ENCODE measurements at regions not wholly inside any gene's neighbourhood (a gene's known extent, or its start where the extent isn't known, plus 50 kb on each side); places are given as distances from the start of the nearest gene placed in this dataset.

DNA sequence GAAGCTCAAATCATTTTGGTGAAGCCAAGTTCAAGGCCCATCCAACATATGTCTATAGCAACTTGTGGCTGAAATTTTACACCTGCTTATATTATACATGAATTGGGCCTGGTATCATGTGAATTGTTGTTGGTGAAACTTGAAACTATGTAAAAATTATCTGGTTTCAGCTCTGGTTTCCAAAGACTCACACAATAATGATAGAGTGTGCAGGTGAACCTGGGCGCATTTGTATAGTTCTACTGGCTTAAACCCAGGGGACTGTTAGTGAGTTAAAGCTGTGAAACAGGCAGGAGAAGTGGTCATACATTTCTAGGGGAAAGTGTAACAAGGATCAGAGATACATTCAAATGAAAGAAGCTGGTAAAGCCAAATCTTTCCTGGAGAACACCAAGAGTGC lies 627.3 kb downstream of the METTL15 start:
- H3K9me3 ChIP-seq, result no peaks in the 10 kb centered on the region
- H3K4me3 ChIP-seq, result no peak overlapping the region
- H3K27ac ChIP-seq, result no peak overlapping the region
- ATAC-seq, result no peak
- H3K27me3 ChIP-seq, result peaks cover 0 to 3% (median 0%) of the 10 kb centered on the region in 7 donors
- TF ChIP-seq, protein P1, sequence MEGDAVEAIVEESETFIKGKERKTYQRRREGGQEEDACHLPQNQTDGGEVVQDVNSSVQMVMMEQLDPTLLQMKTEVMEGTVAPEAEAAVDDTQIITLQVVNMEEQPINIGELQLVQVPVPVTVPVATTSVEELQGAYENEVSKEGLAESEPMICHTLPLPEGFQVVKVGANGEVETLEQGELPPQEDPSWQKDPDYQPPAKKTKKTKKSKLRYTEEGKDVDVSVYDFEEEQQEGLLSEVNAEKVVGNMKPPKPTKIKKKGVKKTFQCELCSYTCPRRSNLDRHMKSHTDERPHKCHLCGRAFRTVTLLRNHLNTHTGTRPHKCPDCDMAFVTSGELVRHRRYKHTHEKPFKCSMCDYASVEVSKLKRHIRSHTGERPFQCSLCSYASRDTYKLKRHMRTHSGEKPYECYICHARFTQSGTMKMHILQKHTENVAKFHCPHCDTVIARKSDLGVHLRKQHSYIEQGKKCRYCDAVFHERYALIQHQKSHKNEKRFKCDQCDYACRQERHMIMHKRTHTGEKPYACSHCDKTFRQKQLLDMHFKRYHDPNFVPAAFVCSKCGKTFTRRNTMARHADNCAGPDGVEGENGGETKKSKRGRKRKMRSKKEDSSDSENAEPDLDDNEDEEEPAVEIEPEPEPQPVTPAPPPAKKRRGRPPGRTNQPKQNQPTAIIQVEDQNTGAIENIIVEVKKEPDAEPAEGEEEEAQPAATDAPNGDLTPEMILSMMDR (IDR thresholded peaks at IDR 0.05), result no peak
- no peaks in the 10 kb centered on the region for H3K36me3 ChIP-seq
- H3K4me1 ChIP-seq, result no peaks in the 10 kb centered on the region
- DNase-seq, result no peak
- intact Hi-C loops (cut with DNase I), result no loop called here
- WGBS, 2 donors, result 77 to 81% methylated on average over 1 of the region's 1 CpG

DNA sequence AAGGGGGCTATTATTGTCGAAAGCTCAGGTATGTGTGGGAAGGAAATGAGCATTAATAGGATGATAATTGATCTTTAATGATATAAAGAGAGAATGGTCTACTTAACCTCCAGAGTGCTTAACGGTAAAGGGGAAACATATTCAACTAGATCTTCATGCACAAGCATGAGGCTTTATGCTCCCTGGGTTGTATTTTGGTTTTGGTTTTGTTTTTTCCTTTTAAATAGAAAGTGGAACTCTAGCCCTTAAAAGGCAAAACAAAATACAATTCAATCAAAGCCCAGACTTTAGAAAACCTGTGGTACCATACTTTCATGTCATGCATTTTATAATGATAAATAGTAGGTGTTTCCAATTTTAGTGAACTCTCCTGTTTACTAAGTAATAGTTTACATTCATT lies 622.7 kb downstream of the METTL15 start:
- 81 to 85% methylated on average over 2 of the region's 2 CpGs for WGBS, 2 donors
- no peak overlapping the region for H3K4me3 ChIP-seq
- ATAC-seq, result no peak
- TF ChIP-seq, protein P1 (IDR thresholded peaks at IDR 0.05), result no peak
- H3K4me1 ChIP-seq, result no peaks in the 10 kb centered on the region
- H3K27ac ChIP-seq, result no peak overlapping the region
- no peak for DNase-seq
- intact Hi-C loops (cut with DNase I), result no loop called here
- H3K9me3 ChIP-seq, result no peaks in the 10 kb centered on the region
- H3K27me3 ChIP-seq, result peaks cover 0 to 3% (median 0%) of the 10 kb centered on the region in 7 donors
- H3K36me3 ChIP-seq, result no peaks in the 10 kb centered on the region

DNA sequence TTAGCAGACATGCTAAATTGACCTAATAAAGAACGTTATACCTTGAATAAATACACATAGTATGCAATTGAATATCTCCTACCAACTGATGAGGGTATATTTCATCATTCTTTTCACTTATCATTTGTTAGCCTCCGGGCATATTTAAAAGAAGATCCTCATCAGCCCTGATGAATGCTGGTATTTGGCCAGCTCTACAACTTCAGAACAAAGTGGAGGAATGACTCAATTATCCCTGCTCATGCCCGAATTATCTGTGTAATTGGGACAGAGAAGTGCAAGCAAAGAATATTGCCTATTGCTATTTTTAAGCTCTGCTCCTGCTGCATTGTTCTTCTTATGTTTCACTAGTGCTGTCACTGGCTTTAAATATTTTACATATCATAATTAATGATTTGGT lies 622.1 kb downstream of the METTL15 start:
- no peak for ATAC-seq
- Histone ChIP-seq H3K4me1 (no peaks in the 10 kb centered on the region), H3K36me3 (no peaks in the 10 kb centered on the region), H3K4me3 (no peak overlapping the region), H3K9me3 (no peaks in the 10 kb centered on the region), H3K27ac (no peak overlapping the region), H3K27me3 (peaks cover 0 to 3% (median 0%) of the 10 kb centered on the region in 7 donors)
- TF ChIP-seq, protein P1 (IDR thresholded peaks at IDR 0.05), result no peak
- 58 to 74% methylated on average over 3 of the region's 3 CpGs for WGBS, 2 donors
- intact Hi-C loops (cut with DNase I), result no loop called here
- DNase-seq, result no peak

DNA sequence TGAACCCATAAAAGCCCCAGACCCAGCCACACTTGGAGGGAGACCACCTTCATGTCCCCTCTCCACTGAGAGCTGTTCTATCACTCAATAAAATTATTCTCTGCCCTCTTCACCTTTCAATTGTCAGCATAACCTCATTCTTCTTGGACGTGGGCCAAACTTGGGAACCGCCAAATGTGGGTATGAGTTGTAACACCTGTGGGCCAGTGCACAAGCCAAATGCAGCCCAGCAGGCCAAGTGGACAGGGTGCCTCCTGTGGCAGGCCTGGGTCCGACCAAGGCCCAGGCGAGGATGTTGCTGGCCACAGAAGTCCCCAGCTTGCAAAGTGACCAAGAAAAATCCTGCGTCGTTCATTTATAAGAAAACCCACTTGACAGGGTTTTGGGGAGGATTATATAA lies 621.2 kb downstream of the METTL15 start:
- WGBS, 2 donors, result 88% methylated on average over 6 of the region's 6 CpGs
- Histone ChIP-seq H3K36me3 (no peaks in the 10 kb centered on the region), H3K27me3 (peaks cover 0 to 3% (median 0%) of the 10 kb centered on the region in 7 donors), H3K9me3 (no peaks in the 10 kb centered on the region), H3K4me1 (no peaks in the 10 kb centered on the region), H3K27ac (no peak overlapping the region), H3K4me3 (no peak overlapping the region)
- intact Hi-C loops (cut with DNase I), result no loop called here
- ATAC-seq (no peak), DNase-seq (no peak)
- TF ChIP-seq, protein P1 (IDR thresholded peaks at IDR 0.05), result no peak
